Endothelial cell of umbilical vein (primary cell): ENCODE measurements at regions not wholly inside any gene's neighbourhood (a gene's known extent, or its start where the extent isn't known, plus 50 kb on each side); places are given as distances from the start of the nearest gene placed in this dataset.

ENCODE experiments used
- BruUV-seq: library from RNA; stranded (reverse); fragments of 400-500 nt; replicated peaks from 2 replicates; lab custom pipeline; 2021; lab: Mats Ljungman, UMichigan
- CTCF ChIA-PET: fragments of 300-600, 350-600 bp; sonication (Branson Sonifier 250); formaldehyde crosslinking; loops from one replicate; lab custom pipeline; 2021; ENCODE audit warnings: antibody characterized with exemption, inconsistent platforms; lab: Charles Lee
- POLR2A ChIA-PET: fragments of 300-600, 350-600 bp; sonication (Branson Sonifier 250); formaldehyde crosslinking; loops from one replicate; lab custom pipeline; 2021; ENCODE audit warnings: antibody characterized with exemption, inconsistent platforms; lab: Charles Lee
- DNase-seq: peaks from one replicate; pipeline ENCODE4 v3.0.0-alpha.2; 2011; ENCODE audit warnings: low read depth, low spot score
- FAIRE-seq: peaks from 2 replicates; lab custom pipeline; 2011; peaks lifted over from hg19 to GRCh38; lab: Jason Lieb, UNC
- H2AFZ ChIP-seq: 2 replicates; pipeline ENCODE4 v1.6.0; 2012; ENCODE audit warnings: low read depth, low read length, control low read depth, inconsistent platforms
- H3K27ac ChIP-seq: 2 replicates; pipeline ENCODE4 v1.5.1; 2011; ENCODE audit warnings: low read depth, mild to moderate bottlenecking, control low read depth, low read length, moderate library complexity; ENCODE audit not compliant: insufficient read depth
- H3K27me3 ChIP-seq, 2 experiments: 2 replicates each; pipeline versions ENCODE4 v1.6.0 to v1.6.1; 2011; ENCODE audit warnings: low read length in 2 of 2, mixed read lengths in 1 of 2; ENCODE audit not compliant: control insufficient read depth in 2 of 2, insufficient read depth in 2 of 2
- H3K36me3 ChIP-seq, 2 experiments: 2 replicates in 1 of 2; 3 replicates in 1 of 2; pipeline ENCODE4 v1.5.1; 2011; ENCODE audit warnings: low read length in 2 of 2, mild to moderate bottlenecking in 1 of 2, moderate library complexity in 1 of 2; ENCODE audit not compliant: control insufficient read depth in 2 of 2, insufficient read depth in 2 of 2; ENCODE audit errors: extremely low read depth in 1 of 2
- H3K4me1 ChIP-seq: 3 replicates; pipeline ENCODE4 v1.5.1; 2011; ENCODE audit warnings: mild to moderate bottlenecking, low read length; ENCODE audit not compliant: control insufficient read depth, insufficient read depth; ENCODE audit errors: extremely low read depth
- H3K4me2 ChIP-seq: 2 replicates; pipeline ENCODE4 v1.6.1; 2011; ENCODE audit warnings: low read length, control low read depth, mixed read lengths; ENCODE audit not compliant: insufficient read depth
- H3K4me3 ChIP-seq, 3 experiments: fragments of 200-600 bp in 1 of 3; sonication (generic), shearing (Covaris generic) in 1 of 3; replicated peaks in 1 of 3; 2 replicates each; pipeline ENCODE4 v1.5.1; 2011 to 2016; ENCODE audit warnings: control low read depth in 3 of 3, low read length in 3 of 3, mild to moderate bottlenecking in 2 of 3, inconsistent platforms in 1 of 3, low read depth in 1 of 3, moderate library complexity in 1 of 3; ENCODE audit not compliant: insufficient read depth in 1 of 3
- H3K79me2 ChIP-seq: 2 replicates; pipeline ENCODE4 v1.6.0; 2012; ENCODE audit warnings: low read length, inconsistent platforms; ENCODE audit not compliant: control insufficient read depth, insufficient read depth
- H3K9ac ChIP-seq: replicated peaks from 2 replicates; pipeline ENCODE3; 2011; ENCODE audit warnings: low read length, control low read depth; ENCODE audit not compliant: insufficient read depth; ENCODE audit errors: extremely low read depth
- H3K9me1 ChIP-seq: replicated peaks from 3 replicates; pipeline ENCODE4 v1.6.0; 2011; ENCODE audit warnings: mild to moderate bottlenecking, low read length; ENCODE audit not compliant: control insufficient read depth, insufficient read depth; ENCODE audit errors: extremely low read depth
- H3K9me3 ChIP-seq: replicated peaks from 2 replicates; pipeline ENCODE4 v1.5.1; 2012; ENCODE audit warnings: low read length, inconsistent platforms; ENCODE audit not compliant: control insufficient read depth, insufficient read depth
- H4K20me1 ChIP-seq: replicated peaks from 2 replicates; pipeline ENCODE3; 2011; ENCODE audit warnings: mild to moderate bottlenecking, low read length; ENCODE audit not compliant: control insufficient read depth, insufficient read depth; ENCODE audit errors: extremely low read depth
- CTCF ChIP-seq, 2 donors: IDR thresholded peaks; 1 replicate in 1 of 2; 2 replicates in 1 of 2; pipeline ENCODE4 v1.5.1; 2011; ENCODE audit warnings: low read length in 2 of 2, mild to moderate bottlenecking in 2 of 2, moderate library complexity in 2 of 2, control low read depth in 1 of 2, inconsistent platforms in 1 of 2, low read depth in 1 of 2; ENCODE audit not compliant: insufficient read depth in 1 of 2; ENCODE audit errors: extremely low read depth in 1 of 2
- EZH2 ChIP-seq: IDR thresholded peaks from 2 replicates; pipeline ENCODE4 v1.6.1; 2012; ENCODE audit warnings: borderline replicate concordance, low read depth, mild to moderate bottlenecking, moderate library complexity, low read length, inconsistent platforms; ENCODE audit not compliant: severe bottlenecking
- FOS ChIP-seq: IDR thresholded peaks from 2 replicates; pipeline ENCODE4 v1.6.1; 2011; ENCODE audit warnings: mild to moderate bottlenecking, low read length, moderate library complexity, borderline replicate concordance; ENCODE audit not compliant: insufficient read depth
- GATA2 ChIP-seq: IDR thresholded peaks from 2 replicates; pipeline ENCODE4 v1.7.0; 2011; ENCODE audit warnings: low read depth, mild to moderate bottlenecking, moderate library complexity, mixed read lengths, low read length; ENCODE audit not compliant: insufficient read length, insufficient read depth
- JUN ChIP-seq: IDR thresholded peaks from 2 replicates; pipeline ENCODE4 v1.6.1; 2011; ENCODE audit warnings: borderline replicate concordance, low read depth; ENCODE audit not compliant: insufficient read length, insufficient read depth
- MAX ChIP-seq: IDR thresholded peaks from 2 replicates; pipeline ENCODE4 v1.6.1; 2011; ENCODE audit not compliant: insufficient read depth, insufficient read length
- MYC ChIP-seq: IDR thresholded peaks from one replicate; pipeline ENCODE4 v1.6.1; 2011; ENCODE audit warnings: mild to moderate bottlenecking, low read depth, low read length
- POLR2A ChIP-seq: IDR thresholded peaks from 2 replicates; pipeline ENCODE4 v1.6.1; 2012; ENCODE audit warnings: low read depth, mild to moderate bottlenecking, control low read depth, low read length
- POLR2AphosphoS5 ChIP-seq: IDR thresholded peaks from 2 replicates; pipeline ENCODE4 v1.6.1; 2012; ENCODE audit warnings: low read depth, mild to moderate bottlenecking, control low read depth, low read length, moderate library complexity; ENCODE audit not compliant: insufficient read depth
- dilution Hi-C: fragments of 300-500 bp; cut with MboI; formaldehyde crosslinking; loops from one replicate; pipeline ENCODE4 v1.15.0; 2019; ENCODE audit warnings: low sequenced_read_pairs; ENCODE audit not compliant: extremely low pct_ligation_motif_present
- intact Hi-C: fragments of 100-400 bp; cut with micrococcal nuclease; formaldehyde crosslinking; loops from one replicate; pipeline ENCODE4 v1.10.0; 2022

- dilution Hi-C loops: no loop called here
- Histone ChIP-seq H3K4me1 (no peaks in the 10 kb centered on the region), H3K27ac (no peak overlapping the region), H3K9me1 (no peaks in the 10 kb centered on the region), H3K4me3 (no peak overlapping the region), H3K9me3 (no peaks in the 10 kb centered on the region), H3K27me3 (no peaks in the 10 kb centered on the region), H3K36me3 (no peaks in the 10 kb centered on the region), H2AFZ (no peak overlapping the region), H3K79me2 (no peaks in the 10 kb centered on the region), H3K9ac (no peak overlapping the region), H3K4me2 (no peak overlapping the region), H4K20me1 (no peaks in the 10 kb centered on the region)
- BruUV-seq: no TSS peak
- intact Hi-C loops: loop anchor here (1.0 kb wide), 2 partner anchors 80 to 243 kb away; no protein-coding TSS in a partner anchor
- FAIRE-seq (no peak), DNase-seq (no peak)
- ChIA-PET CTCF (interaction anchor here (0.7 to 4.1 kb wide), 34 partner anchors 9 to 525 kb away, joined by 3 to 42 read pairs (median 4); partner anchors contain the start of gene MTAP), POLR2A (no interaction called here)
- no peak for TF ChIP-seq EZH2
- no peak for TF ChIP-seq MAX
- no peak for TF ChIP-seq MYC
- no peak for TF ChIP-seq FOS
- no peak for TF ChIP-seq CTCF (IDR thresholded peaks at IDR 0.05; ENCODE audit: extremely low read depth in 1 of 2, insufficient read depth in 1 of 2, low read depth in 1 of 2, low read length in 2 of 2)
- no peak for TF ChIP-seq GATA2
- no peak for TF ChIP-seq POLR2AphosphoS5
- TF ChIP-seq JUN: no peak
- TF ChIP-seq POLR2A: no peak
Observed at GRCh38 chr9:21708856-21709255, 93.6 kb upstream of the MTAP start.
